Neural cell (in vitro differentiated cells): ENCODE measurements at regions not wholly inside any gene's neighbourhood (a gene's known extent, or its start where the extent isn't known, plus 50 kb on each side); places are given as distances from the start of the nearest gene placed in this dataset.

Source experiments
- EZH2 ChIP-seq: fragments of 200-600, 300-800 bp; shearing (Covaris generic), sonication (generic); IDR thresholded peaks from 2 replicates; pipeline ENCODE4 v1.6.1; 2014; ENCODE audit warnings: antibody characterized with exemption, low read length, borderline replicate concordance, mild to moderate bottlenecking; ENCODE audit not compliant: insufficient read depth, poor library complexity, severe bottlenecking
- POLR2AphosphoS5 ChIP-seq: IDR thresholded peaks from 2 replicates; pipeline ENCODE4 v1.6.1; 2012
- TF ChIP-seq, protein P1 (sequence below): fragments of 450-650 bp; IDR thresholded peaks from 2 replicates; pipeline ENCODE4 v1.5.1; 2014; ENCODE audit warnings: antibody characterized with exemption, mild to moderate bottlenecking, moderate library complexity; ENCODE audit not compliant: poor library complexity, severe bottlenecking

DNA sequence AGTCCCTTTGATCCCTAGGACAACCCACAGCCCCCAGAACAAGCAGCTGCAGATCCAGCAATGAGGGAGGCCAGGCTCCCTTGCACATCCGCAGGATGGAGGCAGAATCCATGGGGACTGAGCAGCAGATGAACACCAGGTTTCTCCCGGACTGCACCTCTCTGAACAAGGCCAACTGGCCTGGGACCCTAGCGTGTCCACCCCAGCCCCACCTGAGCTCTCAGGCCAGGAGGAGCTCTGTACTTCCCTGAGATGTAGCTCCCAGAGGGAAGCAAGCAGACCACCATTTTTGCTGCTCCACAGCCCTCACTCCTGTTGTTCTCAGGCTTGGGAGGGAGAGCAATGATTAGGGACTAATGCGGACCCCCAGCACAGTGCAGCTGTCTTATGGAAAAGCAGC, 1195.8 kb downstream of the PCDH18 start:
- TF ChIP-seq, protein P1, sequence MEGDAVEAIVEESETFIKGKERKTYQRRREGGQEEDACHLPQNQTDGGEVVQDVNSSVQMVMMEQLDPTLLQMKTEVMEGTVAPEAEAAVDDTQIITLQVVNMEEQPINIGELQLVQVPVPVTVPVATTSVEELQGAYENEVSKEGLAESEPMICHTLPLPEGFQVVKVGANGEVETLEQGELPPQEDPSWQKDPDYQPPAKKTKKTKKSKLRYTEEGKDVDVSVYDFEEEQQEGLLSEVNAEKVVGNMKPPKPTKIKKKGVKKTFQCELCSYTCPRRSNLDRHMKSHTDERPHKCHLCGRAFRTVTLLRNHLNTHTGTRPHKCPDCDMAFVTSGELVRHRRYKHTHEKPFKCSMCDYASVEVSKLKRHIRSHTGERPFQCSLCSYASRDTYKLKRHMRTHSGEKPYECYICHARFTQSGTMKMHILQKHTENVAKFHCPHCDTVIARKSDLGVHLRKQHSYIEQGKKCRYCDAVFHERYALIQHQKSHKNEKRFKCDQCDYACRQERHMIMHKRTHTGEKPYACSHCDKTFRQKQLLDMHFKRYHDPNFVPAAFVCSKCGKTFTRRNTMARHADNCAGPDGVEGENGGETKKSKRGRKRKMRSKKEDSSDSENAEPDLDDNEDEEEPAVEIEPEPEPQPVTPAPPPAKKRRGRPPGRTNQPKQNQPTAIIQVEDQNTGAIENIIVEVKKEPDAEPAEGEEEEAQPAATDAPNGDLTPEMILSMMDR: no peak
- TF ChIP-seq POLR2AphosphoS5 (no peak), EZH2 (no peak)
